GM12878 (cell line): ENCODE measurements at regions not wholly inside any gene's neighbourhood (a gene's known extent, or its start where the extent isn't known, plus 50 kb on each side); places are given as distances from the start of the nearest gene placed in this dataset.

Experiments
- CREB1 ChIP-seq: IDR thresholded peaks from 2 replicates; pipeline ENCODE4 v1.6.1; 2012; ENCODE audit warnings: low read depth, mild to moderate bottlenecking, inconsistent platforms
- IKZF2 ChIP-seq, 2 experiments: fragments of 450-650 bp; IDR thresholded peaks; 2 replicates each; pipeline ENCODE4 v1.6.1; 2017; ENCODE audit warnings: mild to moderate bottlenecking in 2 of 2, moderate library complexity in 2 of 2
- JUNB ChIP-seq: IDR thresholded peaks from 2 replicates; pipeline ENCODE4 v1.6.1; 2016; ENCODE audit warnings: antibody characterized with exemption, mild to moderate bottlenecking
- RAD21 ChIP-seq: IDR thresholded peaks from 2 replicates; pipeline ENCODE4 v1.6.1; 2011; ENCODE audit warnings: mild to moderate bottlenecking, low read depth, low read length, moderate library complexity; ENCODE audit not compliant: insufficient read depth
- SUPT20H ChIP-seq: IDR thresholded peaks from 2 replicates; pipeline ENCODE4 v1.6.1; 2011; ENCODE audit warnings: low read depth, mild to moderate bottlenecking, low read length, moderate library complexity, borderline replicate concordance; ENCODE audit not compliant: control insufficient read depth
- SUZ12 ChIP-seq: fragments of 200-600 bp; sonication (generic); IDR thresholded peaks from one replicate; pipeline ENCODE4 v1.6.1; 2018; ENCODE audit warnings: antibody characterized with exemption, mild to moderate bottlenecking; ENCODE audit not compliant: unreplicated experiment
- ZNF274 ChIP-seq: IDR thresholded peaks from one replicate; pipeline ENCODE4 v1.8.0; 2011; ENCODE audit not compliant: insufficient read length, insufficient read depth
- TF ChIP-seq, protein P1 (sequence below), 3 experiments: IDR thresholded peaks in 2 of 3; conservative IDR thresholded peaks in 1 of 3; 2 replicates each; pipeline ENCODE4 v1.5.1; 2011; ENCODE audit warnings: low read depth in 3 of 3, low read length in 3 of 3, mild to moderate bottlenecking in 3 of 3, control low read depth in 2 of 3, moderate library complexity in 2 of 3, inconsistent platforms in 1 of 3, mixed read lengths in 1 of 3; ENCODE audit not compliant: control insufficient read depth in 2 of 3, insufficient read depth in 1 of 3; ENCODE audit errors: extremely low read depth in 1 of 3
- TF ChIP-seq, protein P2 (sequence below): IDR thresholded peaks from 2 replicates; pipeline ENCODE4 v1.6.1; 2011; ENCODE audit warnings: low read depth, mild to moderate bottlenecking, low read length, moderate library complexity, borderline replicate concordance; ENCODE audit errors: extremely low read depth

DNA sequence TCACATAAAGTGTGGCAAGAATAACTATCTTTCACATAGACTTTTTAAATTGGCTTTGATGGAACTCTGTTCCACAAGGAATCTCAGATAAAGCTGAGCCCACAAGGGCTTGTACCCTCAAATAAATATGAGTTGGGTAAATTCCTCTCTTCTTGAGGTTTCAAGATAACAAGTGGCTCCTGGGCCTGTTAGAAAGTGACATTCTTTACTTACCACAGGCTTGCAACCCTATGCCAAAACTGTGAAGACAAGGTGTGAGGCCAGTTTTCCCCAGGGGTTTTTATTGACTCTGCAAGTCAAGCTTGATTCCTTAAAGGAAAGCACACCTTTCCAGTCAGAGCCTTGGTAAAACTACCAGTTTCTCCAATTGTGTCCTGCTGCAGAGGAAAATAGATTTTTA, 664.8 kb upstream of the GJE1 start:
- TF ChIP-seq RAD21 (no peak), JUNB (no peak), CREB1 (no peak), ZNF274 (no peak), IKZF2 (IDR thresholded peaks at IDR 0.05) (peak; percentile 69 to 72; a peak in 3 of 4 replicates), SUZ12 (no peak), SUPT20H (no peak)
- TF ChIP-seq, protein P1, sequence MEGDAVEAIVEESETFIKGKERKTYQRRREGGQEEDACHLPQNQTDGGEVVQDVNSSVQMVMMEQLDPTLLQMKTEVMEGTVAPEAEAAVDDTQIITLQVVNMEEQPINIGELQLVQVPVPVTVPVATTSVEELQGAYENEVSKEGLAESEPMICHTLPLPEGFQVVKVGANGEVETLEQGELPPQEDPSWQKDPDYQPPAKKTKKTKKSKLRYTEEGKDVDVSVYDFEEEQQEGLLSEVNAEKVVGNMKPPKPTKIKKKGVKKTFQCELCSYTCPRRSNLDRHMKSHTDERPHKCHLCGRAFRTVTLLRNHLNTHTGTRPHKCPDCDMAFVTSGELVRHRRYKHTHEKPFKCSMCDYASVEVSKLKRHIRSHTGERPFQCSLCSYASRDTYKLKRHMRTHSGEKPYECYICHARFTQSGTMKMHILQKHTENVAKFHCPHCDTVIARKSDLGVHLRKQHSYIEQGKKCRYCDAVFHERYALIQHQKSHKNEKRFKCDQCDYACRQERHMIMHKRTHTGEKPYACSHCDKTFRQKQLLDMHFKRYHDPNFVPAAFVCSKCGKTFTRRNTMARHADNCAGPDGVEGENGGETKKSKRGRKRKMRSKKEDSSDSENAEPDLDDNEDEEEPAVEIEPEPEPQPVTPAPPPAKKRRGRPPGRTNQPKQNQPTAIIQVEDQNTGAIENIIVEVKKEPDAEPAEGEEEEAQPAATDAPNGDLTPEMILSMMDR (IDR thresholded peaks at IDR 0.05 in 2 of 3, conservative IDR thresholded peaks at IDR 0.05 in 1 of 3; ENCODE audit: control insufficient read depth in 2 of 3, extremely low read depth in 1 of 3, insufficient read depth in 1 of 3, low read depth in 3 of 3, low read length in 3 of 3) = no peak
- TF ChIP-seq, protein P2, sequence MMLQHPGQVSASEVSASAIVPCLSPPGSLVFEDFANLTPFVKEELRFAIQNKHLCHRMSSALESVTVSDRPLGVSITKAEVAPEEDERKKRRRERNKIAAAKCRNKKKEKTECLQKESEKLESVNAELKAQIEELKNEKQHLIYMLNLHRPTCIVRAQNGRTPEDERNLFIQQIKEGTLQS = no peak
